T-helper 1 cell treated with Interleukin-12 subunit alpha and Interleukin-12 subunit beta and Interleukin-4 antibody, amounts not matched to agents 30 ng/mL and 1 ng/mL, for 36 hours (primary cell): ENCODE measurements at regions not wholly inside any gene's neighbourhood (a gene's known extent, or its start where the extent isn't known, plus 50 kb on each side); places are given as distances from the start of the nearest gene placed in this dataset.
"Not testable (repeated sequence)": the region's sequence is repeated elsewhere in the genome, so short reads cannot be mapped to it uniquely, and the experiment has no call there.

Source experiments
- intact Hi-C: fragments of 100-400 bp; cut with micrococcal nuclease; formaldehyde crosslinking; loops from one replicate; pipeline ENCODE4 v1.15.1; 2024

- intact Hi-C loops, result no loop called here
Observed at GRCh38 chr9:115770521-115770920, 383.1 kb upstream of the PAPPA start.

- intact Hi-C loops, result no loop called here
Observed at GRCh38 chr9:115775659-115776058, 377.9 kb upstream of the PAPPA start.

- intact Hi-C loops, result no loop called here
Observed at GRCh38 chr9:115777610-115778009, 376.0 kb upstream of the PAPPA start.

- intact Hi-C loops, result no loop called here
Observed at GRCh38 chr9:115781070-115781736, 372.4 kb upstream of the PAPPA start.

- intact Hi-C loops, result no loop called here
Observed at GRCh38 chr9:115786321-115786720, 367.3 kb upstream of the PAPPA start.

GRCh38 chr9:115790520-115790919 lies 363.1 kb upstream of the PAPPA start:
- intact Hi-C loops, result no loop called here

GRCh38 chr9:115794921-115795475 lies 358.6 kb upstream of the PAPPA start:
- intact Hi-C loops, result no loop called here

- intact Hi-C loops, result no loop called here
Observed at GRCh38 chr9:115799734-115800133, 353.9 kb upstream of the PAPPA start.

- intact Hi-C loops, result no loop called here
Observed at GRCh38 chr9:115804206-115804605, 349.4 kb upstream of the PAPPA start.

- intact Hi-C loops, result no loop called here
Observed at GRCh38 chr9:115808108-115808507, 345.5 kb upstream of the PAPPA start.

GRCh38 chr9:115808695-115809094 lies 344.9 kb upstream of the PAPPA start:
- intact Hi-C loops, result no loop called here

- intact Hi-C loops, result no loop called here
Observed at GRCh38 chr9:115810166-115810565, 343.4 kb upstream of the PAPPA start.

- intact Hi-C loops, result no loop called here
Observed at GRCh38 chr9:115814081-115814480, 339.5 kb upstream of the PAPPA start.

- intact Hi-C loops, result no loop called here
Observed at GRCh38 chr9:115815786-115816185, 337.8 kb upstream of the PAPPA start.

- intact Hi-C loops, result not testable (repeated sequence)
Observed at GRCh38 chr9:115818651-115819050, 334.9 kb upstream of the PAPPA start.

GRCh38 chr9:115832031-115832430 lies 321.6 kb upstream of the PAPPA start:
- intact Hi-C loops, result no loop called here

- intact Hi-C loops, result no loop called here
Observed at GRCh38 chr9:115837618-115838017, 316.0 kb upstream of the PAPPA start.

GRCh38 chr9:115838417-115838816 lies 315.2 kb upstream of the PAPPA start:
- intact Hi-C loops, result no loop called here

- intact Hi-C loops, result not testable (repeated sequence)
Observed at GRCh38 chr9:115844433-115844832, 309.2 kb upstream of the PAPPA start.

- intact Hi-C loops, result no loop called here
Observed at GRCh38 chr9:115845648-115846312, 307.8 kb upstream of the PAPPA start.

- intact Hi-C loops, result no loop called here
Observed at GRCh38 chr9:115847216-115847615, 306.4 kb upstream of the PAPPA start.

- intact Hi-C loops, result no loop called here
Observed at GRCh38 chr9:115849679-115850412, 303.7 kb upstream of the PAPPA start.
